HL-60 (cell line): ENCODE measurements at regions not wholly inside any gene's neighbourhood (a gene's known extent, or its start where the extent isn't known, plus 50 kb on each side); places are given as distances from the start of the nearest gene placed in this dataset.
"Not testable (repeated sequence)": the region's sequence is repeated elsewhere in the genome, so short reads cannot be mapped to it uniquely, and the experiment has no call there.

Experiments
- CTCF ChIP-seq: IDR thresholded peaks from one replicate; pipeline ENCODE4 v1.5.1; 2011; ENCODE audit warnings: low read length, control low read depth, inconsistent platforms; ENCODE audit not compliant: insufficient read depth
- GABPA ChIP-seq: IDR thresholded peaks from 2 replicates; pipeline ENCODE4 v1.6.1; 2012; ENCODE audit warnings: low read depth
- POLR2AphosphoS5 ChIP-seq: IDR thresholded peaks from 2 replicates; pipeline ENCODE4 v1.6.1; 2012; ENCODE audit warnings: low read depth
- REST ChIP-seq: IDR thresholded peaks from 2 replicates; pipeline ENCODE4 v1.6.1; 2012; ENCODE audit warnings: low read depth; ENCODE audit not compliant: insufficient replicate concordance
- SPI1 ChIP-seq: IDR thresholded peaks from 2 replicates; pipeline ENCODE4 v1.6.1; 2012; ENCODE audit warnings: low read depth, mild to moderate bottlenecking, borderline replicate concordance

DNA sequence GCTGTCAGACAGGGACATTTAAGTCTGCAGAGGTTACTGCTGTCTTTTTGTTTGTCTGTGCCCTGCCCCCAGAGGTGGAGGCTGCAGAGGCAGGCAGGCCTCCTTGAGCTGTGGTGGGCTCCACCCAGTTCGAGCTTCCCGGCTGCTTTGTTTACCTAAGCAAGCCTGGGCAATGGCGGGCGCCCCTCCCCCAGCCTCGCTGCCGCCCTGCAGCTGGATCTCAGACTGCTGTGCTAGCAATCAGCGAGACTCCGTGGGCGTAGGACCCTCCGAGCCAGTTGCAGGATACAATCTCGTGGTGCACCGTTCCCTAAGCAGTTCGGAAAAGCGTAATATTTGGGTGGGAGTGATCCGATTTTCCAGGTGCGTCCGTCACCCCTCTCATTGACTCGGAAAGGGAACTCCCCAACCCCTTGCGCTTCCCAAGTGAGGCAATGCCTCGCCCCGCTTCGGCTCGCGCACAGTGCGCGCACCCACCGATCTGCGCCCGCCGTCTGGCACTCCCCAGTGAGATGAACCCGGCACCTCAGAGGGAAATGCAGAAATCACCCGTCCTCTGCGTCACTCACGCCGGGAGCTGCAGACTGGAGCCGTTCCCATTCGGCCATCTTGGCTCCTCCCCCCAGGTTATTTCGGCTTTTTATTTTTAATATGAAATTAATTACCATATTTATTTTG is 217.8 kb upstream of the EPHA7 start:
- TF ChIP-seq POLR2AphosphoS5, CTCF, REST, GABPA, SPI1: not testable (repeated sequence)
